ENCODE measurements at regions not wholly inside any gene's neighbourhood (a gene's known extent, or its start where the extent isn't known, plus 50 kb on each side); places are given as distances from the start of the nearest gene placed in this dataset.

- H3K9me1 ChIP-seq (ENCODE audit: insufficient read depth, low read length) = no peaks in the 10 kb centered on the region
- H2BK5ac ChIP-seq (ENCODE audit: low read depth, low read length, poor library complexity, severe bottlenecking) = no peak overlapping the region
- dilution Hi-C loops (cut with HindIII; ENCODE audit: low sequenced_read_pairs, unreplicated experiment) (no loop called here), in situ Hi-C loops (cut with MboI; ENCODE audit: low sequenced_read_pairs) (no loop called here), intact Hi-C loops (cut with micrococcal nuclease) (no loop called here)
- H4K91ac ChIP-seq (ENCODE audit: insufficient read depth, low read depth, low read length) = no peak overlapping the region
- H3K9me3 ChIP-seq (ENCODE audit: control insufficient read depth, insufficient read depth, low read length) = peaks cover 2% of the 10 kb centered on the region; the same call in 1 of the 2 replicates
- H2BK120ac ChIP-seq (ENCODE audit: low read depth, low read length) = no peak overlapping the region
- no peak overlapping the region for H3K23ac ChIP-seq (ENCODE audit: low read depth, low read length)
- H3K56ac ChIP-seq (ENCODE audit: extremely low read depth, insufficient read depth, low read length) = no peak overlapping the region
- no peak overlapping the region for H2BK15ac ChIP-seq (ENCODE audit: low read depth, low read length)
- H3K36me3 ChIP-seq (ENCODE audit: control insufficient read depth, insufficient read depth, low read length) = no peaks in the 10 kb centered on the region
- no peak overlapping the region for H3K18ac ChIP-seq (ENCODE audit: low read depth, low read length)
- no peak overlapping the region for H4K5ac ChIP-seq (ENCODE audit: low read depth, low read length)
- H3K4ac ChIP-seq (ENCODE audit: low read depth, low read length) = no peak overlapping the region
- CTCF ChIA-PET = no interaction called here
- no peak overlapping the region for H2AK9ac ChIP-seq (replicated peaks; ENCODE audit: low read depth, low read length, poor library complexity)
- H2AK5ac ChIP-seq (ENCODE audit: low read depth, low read length) = no peak overlapping the region
- no peaks in the 10 kb centered on the region for H3K79me1 ChIP-seq (ENCODE audit: low read depth in 1 of 2, low read length in 2 of 2)
- no peak overlapping the region for H3K9ac ChIP-seq (ENCODE audit: low read depth, low read length)
- H3K4me1 ChIP-seq (ENCODE audit: control insufficient read depth, insufficient read depth, low read length) = no peaks in the 10 kb centered on the region
- no peak for TF ChIP-seq POLR2A (IDR thresholded peaks at IDR 0.05; ENCODE audit: low read depth, low read length)
- no peak for TF ChIP-seq CTCF (conservative IDR thresholded peaks at IDR 0.05; ENCODE audit: low read depth, low read length)
- TF ChIP-seq ELK1 (IDR thresholded peaks at IDR 0.05; ENCODE audit: borderline replicate concordance, low read depth, low read length) = no peak
- TF ChIP-seq NFE2L2 (IDR thresholded peaks at IDR 0.05; ENCODE audit: low read depth, low read length) = no peak
- TF ChIP-seq RFX5 (IDR thresholded peaks at IDR 0.05; ENCODE audit: low read depth, low read length) = no peak
- no peak for TF ChIP-seq FOS (IDR thresholded peaks at IDR 0.05; ENCODE audit: low read depth, low read length)
- no peak for TF ChIP-seq RAD21 (IDR thresholded peaks at IDR 0.05; ENCODE audit: low read length)
- TF ChIP-seq CHD1 (IDR thresholded peaks at IDR 0.05; ENCODE audit: low read depth, low read length) = no peak
- no peak for TF ChIP-seq CEBPB (IDR thresholded peaks at IDR 0.05; ENCODE audit: low read depth, low read length)
- no peak for TF ChIP-seq SMC3 (IDR thresholded peaks at IDR 0.05; ENCODE audit: low read depth, low read length)
- no peak for TF ChIP-seq MAZ (IDR thresholded peaks at IDR 0.05; ENCODE audit: borderline replicate concordance, low read depth, low read length)
- TF ChIP-seq BHLHE40 (IDR thresholded peaks at IDR 0.05; ENCODE audit: low read depth, low read length) = no peak
- no peak for TF ChIP-seq USF2 (IDR thresholded peaks at IDR 0.05; ENCODE audit: low read depth, low read length)
- no peak for TF ChIP-seq MXI1 (IDR thresholded peaks at IDR 0.05; ENCODE audit: borderline replicate concordance, low read depth, low read length)
- no peak for TF ChIP-seq MAFK (IDR thresholded peaks at IDR 0.05; ENCODE audit: low read depth, low read length)
- TF ChIP-seq RCOR1 (IDR thresholded peaks at IDR 0.05; ENCODE audit: insufficient replicate concordance, low read length) = no peak
- H4K8ac ChIP-seq (ENCODE audit: low read depth in 2 of 2, low read length in 2 of 2) = no peak overlapping the region
- H2BK20ac ChIP-seq (ENCODE audit: low read depth, low read length) = no peak overlapping the region
- H2AFZ ChIP-seq (replicated peaks; ENCODE audit: low read length, poor library complexity) = no peak overlapping the region
- no peak overlapping the region for H3K4me2 ChIP-seq (ENCODE audit: low read depth, low read length)
- DNase-seq (no peak), ATAC-seq (ENCODE audit: low read depth) (no peak)
- H3K27ac ChIP-seq (ENCODE audit: insufficient read depth, low read length) = no peak overlapping the region
- no peaks in the 10 kb centered on the region for H3K27me3 ChIP-seq (ENCODE audit: control insufficient read depth, insufficient read depth, low read length)
- POLR2A ChIA-PET (ENCODE audit: unreplicated experiment) = no interaction called here
- no peak overlapping the region for H3K14ac ChIP-seq (replicated peaks; ENCODE audit: low read depth, low read length)
- H3K4me3 ChIP-seq (ENCODE audit: insufficient read depth, low read depth, low read length) = no peak overlapping the region
- BruUV-seq (replicated peaks) = no TSS peak
- H4K20me1 ChIP-seq (ENCODE audit: insufficient read depth, low read length) = no peaks in the 10 kb centered on the region
These were observed 164.4 kb upstream of the SGO1 start for GRCh38 chr3:20350449-20350848.
